IMR-90 (cell line): ENCODE measurements at regions not wholly inside any gene's neighbourhood (a gene's known extent, or its start where the extent isn't known, plus 50 kb on each side); places are given as distances from the start of the nearest gene placed in this dataset.

Source experiments
- ATAC-seq: fragments of 200-7000 bp; cut with Tn5 transposase; 2 replicates; pipeline ENCODE4 v1.9.1; 2020; ENCODE audit warnings: low read depth, mild to moderate bottlenecking, moderate library complexity
- BruUV-seq: library from RNA; stranded (reverse); fragments of 400-500 nt; replicated peaks from 2 replicates; lab custom pipeline; 2021; lab: Mats Ljungman, UMichigan
- CTCF ChIA-PET: fragments of 300-600 bp; formaldehyde crosslinking; extraction: SDS; loops from one replicate; lab custom pipeline; 2021; ENCODE audit warnings: antibody characterized with exemption; lab: Yijun Ruan, JAX
- POLR2A ChIA-PET: fragments of 300-600 bp; sonication (Branson Sonifier 250); formaldehyde crosslinking; loops from one replicate; lab custom pipeline; 2022; ENCODE audit warnings: antibody characterized with exemption; ENCODE audit not compliant: unreplicated experiment; lab: Charles Lee
- DNase-seq: peaks from one replicate; pipeline ENCODE4 v3.0.0; 2013
- H2AFZ ChIP-seq: replicated peaks from 2 replicates; pipeline ENCODE3; 2013; ENCODE audit warnings: low read length, mild to moderate bottlenecking; ENCODE audit not compliant: poor library complexity
- H2AK5ac ChIP-seq: 2 replicates; pipeline ENCODE4 v1.6.1; 2013; ENCODE audit warnings: low read depth, low read length, inconsistent platforms
- H2AK9ac ChIP-seq: replicated peaks from 2 replicates; pipeline ENCODE3; 2013; ENCODE audit warnings: mild to moderate bottlenecking, low read depth, low read length, moderate library complexity; ENCODE audit not compliant: poor library complexity
- H2BK120ac ChIP-seq: 2 replicates; pipeline ENCODE4 v1.6.1; 2013; ENCODE audit warnings: low read depth, low read length, inconsistent platforms
- H2BK15ac ChIP-seq: 3 replicates; pipeline ENCODE4 v1.6.1; 2013; ENCODE audit warnings: low read depth, low read length, inconsistent platforms
- H2BK20ac ChIP-seq: 2 replicates; pipeline ENCODE4 v1.6.1; 2013; ENCODE audit warnings: low read depth, mild to moderate bottlenecking, inconsistent platforms, low read length, moderate library complexity
- H2BK5ac ChIP-seq: 2 replicates; pipeline ENCODE4 v1.6.1; 2013; ENCODE audit warnings: mild to moderate bottlenecking, low read depth, low read length, inconsistent platforms; ENCODE audit not compliant: poor library complexity, severe bottlenecking
- H3K14ac ChIP-seq: replicated peaks from 2 replicates; pipeline ENCODE4 v1.6.1; 2013; ENCODE audit warnings: low read depth, low read length, inconsistent platforms
- H3K18ac ChIP-seq: 2 replicates; pipeline ENCODE4 v1.6.1; 2013; ENCODE audit warnings: low read depth, low read length, control low read depth
- H3K23ac ChIP-seq: 2 replicates; pipeline ENCODE4 v1.6.1; 2013; ENCODE audit warnings: low read depth, low read length, inconsistent platforms
- H3K27ac ChIP-seq: 2 replicates; pipeline ENCODE4 v1.5.1; 2013; ENCODE audit warnings: mild to moderate bottlenecking, control low read depth, low read length; ENCODE audit not compliant: insufficient read depth
- H3K27me3 ChIP-seq: 2 replicates; pipeline ENCODE4 v1.6.1; 2013; ENCODE audit warnings: low read length; ENCODE audit not compliant: control insufficient read depth, insufficient read depth
- H3K36me3 ChIP-seq: 2 replicates; pipeline ENCODE4 v1.6.1; 2013; ENCODE audit warnings: low read length, mixed read lengths; ENCODE audit not compliant: control insufficient read depth, insufficient read depth
- H3K4ac ChIP-seq: 2 replicates; pipeline ENCODE4 v1.6.1; 2013; ENCODE audit warnings: low read depth, low read length, inconsistent platforms
- H3K4me1 ChIP-seq: 2 replicates; pipeline ENCODE4 v1.6.1; 2013; ENCODE audit warnings: low read length, mixed read lengths; ENCODE audit not compliant: control insufficient read depth, insufficient read depth
- H3K4me2 ChIP-seq: 2 replicates; pipeline ENCODE4 v1.6.1; 2013; ENCODE audit warnings: low read depth, mild to moderate bottlenecking, control low read depth, low read length, moderate library complexity
- H3K4me3 ChIP-seq: 2 replicates; pipeline ENCODE4 v1.5.1; 2013; ENCODE audit warnings: low read depth, mild to moderate bottlenecking, control low read depth, low read length, moderate library complexity; ENCODE audit not compliant: insufficient read depth
- H3K56ac ChIP-seq: 2 replicates; pipeline ENCODE4 v1.6.1; 2013; ENCODE audit warnings: low read length, inconsistent platforms; ENCODE audit not compliant: insufficient read depth; ENCODE audit errors: extremely low read depth
- H3K79me1 ChIP-seq, 2 experiments: 2 replicates each; pipeline ENCODE4 v1.6.1; 2013; ENCODE audit warnings: low read length in 2 of 2, inconsistent platforms in 1 of 2, low read depth in 1 of 2
- H3K9ac ChIP-seq: 2 replicates; pipeline ENCODE4 v1.6.1; 2013; ENCODE audit warnings: low read depth, low read length, control low read depth
- H3K9me1 ChIP-seq: 2 replicates; pipeline ENCODE4 v1.6.1; 2013; ENCODE audit warnings: low read length, inconsistent platforms; ENCODE audit not compliant: insufficient read depth
- H3K9me3 ChIP-seq: 2 replicates; pipeline ENCODE4 v1.6.1; 2013; ENCODE audit warnings: low read length; ENCODE audit not compliant: control insufficient read depth, insufficient read depth
- H4K20me1 ChIP-seq: 2 replicates; pipeline ENCODE4 v1.6.1; 2013; ENCODE audit warnings: low read length, inconsistent platforms; ENCODE audit not compliant: insufficient read depth
- H4K5ac ChIP-seq: 2 replicates; pipeline ENCODE4 v1.6.1; 2013; ENCODE audit warnings: mild to moderate bottlenecking, low read depth, low read length, control low read depth
- H4K8ac ChIP-seq, 2 experiments: 2 replicates each; pipeline ENCODE4 v1.6.1; 2013; ENCODE audit warnings: low read depth in 2 of 2, low read length in 2 of 2, control low read depth in 1 of 2, inconsistent platforms in 1 of 2
- H4K91ac ChIP-seq: 2 replicates; pipeline ENCODE4 v1.6.1; 2013; ENCODE audit warnings: low read depth, low read length, inconsistent platforms; ENCODE audit not compliant: insufficient read depth
- CEBPB ChIP-seq: IDR thresholded peaks from 2 replicates; pipeline ENCODE4 v1.6.1; 2012; ENCODE audit warnings: low read depth, low read length, improper control_type of control experiment
- MAFK ChIP-seq: IDR thresholded peaks from 2 replicates; pipeline ENCODE4 v1.6.1; 2012; ENCODE audit warnings: low read depth, low read length, improper control_type of control experiment
- USF2 ChIP-seq: fragments of 150-350 bp; IDR thresholded peaks from 2 replicates; pipeline ENCODE4 v1.6.1; 2017; ENCODE audit warnings: mild to moderate bottlenecking, antibody characterized with exemption, low read length, low read depth
- WGBS, 2 experiments: methylation state at CpG; one replicate each; pipeline versions ENCODE4 v1.1.5 to v1.1.7; 2013; ENCODE audit warnings: missing lambda C conversion rate in 2 of 2; ENCODE audit not compliant: insufficient read length in 1 of 2; ENCODE audit errors: extremely low coverage in 2 of 2; 5-methylcytosine and 5-hydroxymethylcytosine counted together
- dilution Hi-C: fragments of 300-500 bp; cut with HindIII; formaldehyde crosslinking; loops from one replicate; pipeline ENCODE4 v1.14.3; 2018; ENCODE audit warnings: low sequenced_read_pairs; ENCODE audit not compliant: unreplicated experiment
- in situ Hi-C: fragments of 300-500 bp; cut with MboI; formaldehyde crosslinking; loops from 3 replicates; pipeline ENCODE4 v1.14.3; 2019; ENCODE audit warnings: low sequenced_read_pairs, inconsistent platforms, mixed read lengths
- intact Hi-C: fragments of 100-400 bp; cut with micrococcal nuclease; formaldehyde crosslinking; loops from 2 replicates; pipeline ENCODE4 v1.10.0; 2022

- TF ChIP-seq MAFK = no peak
- TF ChIP-seq USF2 = no peak
- TF ChIP-seq CEBPB = peak; percentile 69
- CTCF ChIA-PET = interaction anchor here (2.0 kb wide), 1 partner anchor 10 kb away, joined by 11 read pairs; no protein-coding TSS in a partner anchor
- H2AK9ac ChIP-seq = no peak overlapping the region
- H3K4me3 ChIP-seq = no peak overlapping the region
- H3K56ac ChIP-seq = no peak overlapping the region
- no peak overlapping the region for H2BK5ac ChIP-seq
- in situ Hi-C loops (no loop called here), intact Hi-C loops (loop anchor here (5.0 kb wide), 1 partner anchor 103 kb away; no protein-coding TSS in a partner anchor), dilution Hi-C loops (no loop called here)
- BruUV-seq = no TSS peak
- peaks cover 4% of the 10 kb centered on the region; the same call in 1 of the 2 replicates for H3K4me1 ChIP-seq
- H3K79me1 ChIP-seq = no peaks in the 10 kb centered on the region
- H4K91ac ChIP-seq = no peak overlapping the region
- H3K9me1 ChIP-seq = no peaks in the 10 kb centered on the region
- POLR2A ChIA-PET = no interaction called here
- no peak overlapping the region for H3K27ac ChIP-seq
- no peak overlapping the region for H2BK120ac ChIP-seq
- H3K4ac ChIP-seq = no peak overlapping the region
- H4K20me1 ChIP-seq = no peaks in the 10 kb centered on the region
- no peak overlapping the region for H2AFZ ChIP-seq
- H2BK20ac ChIP-seq = no peak overlapping the region; the same call in 1 of the 2 replicates
- ATAC-seq (peak; percentile 38), DNase-seq (peak; percentile 30)
- H3K9me3 ChIP-seq = no peaks in the 10 kb centered on the region
- H3K14ac ChIP-seq = no peak overlapping the region
- no peak overlapping the region for H4K8ac ChIP-seq
- no CpG with 5 or more reads among the region's 1 CpG for WGBS, 2 experiments
- H3K18ac ChIP-seq = no peak overlapping the region
- H4K5ac ChIP-seq = no peak overlapping the region
- no peak overlapping the region for H3K9ac ChIP-seq
- H2AK5ac ChIP-seq = no peak overlapping the region
- H2BK15ac ChIP-seq = no peak overlapping the region
- no peaks in the 10 kb centered on the region for H3K27me3 ChIP-seq
- no peak overlapping the region for H3K4me2 ChIP-seq
- H3K36me3 ChIP-seq = no peaks in the 10 kb centered on the region
- no peak overlapping the region for H3K23ac ChIP-seq
These were observed 403.2 kb downstream of the AASDHPPT start for GRCh38 chr11:106480581-106481190.
